Keratinocyte (primary cell): ENCODE measurements at regions not wholly inside any gene's neighbourhood (a gene's known extent, or its start where the extent isn't known, plus 50 kb on each side); places are given as distances from the start of the nearest gene placed in this dataset.

Source experiments
- CTCF ChIP-seq, 3 experiments: IDR thresholded peaks in 1 of 3; conservative IDR thresholded peaks in 1 of 3; optimal IDR thresholded peaks in 1 of 3; 2 replicates in 2 of 3; 3 replicates in 1 of 3; pipeline versions ENCODE3 to v1.5.1; 2011; ENCODE audit warnings: low read length in 3 of 3, mild to moderate bottlenecking in 3 of 3, moderate library complexity in 2 of 3, control low read depth in 1 of 3, inconsistent platforms in 1 of 3; ENCODE audit not compliant: insufficient read depth in 2 of 3; ENCODE audit errors: extremely low read depth in 1 of 3
- EZH2 ChIP-seq: IDR thresholded peaks from one replicate; pipeline ENCODE4 v1.6.1; 2012; ENCODE audit warnings: inconsistent platforms, mild to moderate bottlenecking, low read length, moderate library complexity

GRCh38 chr16:66156538-66156937 is 210.0 kb upstream of the CDH5 start:
- TF ChIP-seq CTCF (optimal IDR thresholded peaks at IDR 0.05 in 1 of 3, IDR thresholded peaks at IDR 0.05 in 1 of 3, conservative IDR thresholded peaks at IDR 0.05 in 1 of 3; ENCODE audit: extremely low read depth in 1 of 3, insufficient read depth in 2 of 3, low read length in 3 of 3) (no peak), EZH2 (no peak)
